GM21529 (cell line): ENCODE measurements at regions not wholly inside any gene's neighbourhood (a gene's known extent, or its start where the extent isn't known, plus 50 kb on each side); places are given as distances from the start of the nearest gene placed in this dataset.

Experiments used
- ATAC-seq: cut with Tn5 transposase; IDR thresholded peaks from one replicate; pipeline ENCODE4 v1.9.1; 2021; ENCODE audit not compliant: unreplicated experiment

DNA sequence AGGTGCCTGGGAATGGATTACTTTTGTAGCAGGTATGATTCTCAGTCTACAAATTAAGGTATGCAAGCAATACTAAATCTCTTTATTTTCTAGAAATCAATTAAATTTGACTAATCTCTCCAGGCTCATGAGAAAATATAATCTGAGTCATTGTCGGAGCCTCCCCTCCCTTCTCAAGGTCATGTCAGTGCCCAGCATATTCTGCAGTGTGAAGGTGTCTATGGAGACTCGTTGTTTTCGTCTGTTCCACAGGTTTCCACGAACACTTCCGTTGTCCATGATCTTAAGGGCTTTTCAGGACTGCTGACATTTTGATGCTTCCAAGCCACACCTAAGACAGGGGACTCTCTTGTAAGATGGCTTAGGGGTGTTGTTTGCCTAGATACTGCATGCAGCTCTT, 56.6 kb upstream of the SCOC start:
- ATAC-seq: no peak

DNA sequence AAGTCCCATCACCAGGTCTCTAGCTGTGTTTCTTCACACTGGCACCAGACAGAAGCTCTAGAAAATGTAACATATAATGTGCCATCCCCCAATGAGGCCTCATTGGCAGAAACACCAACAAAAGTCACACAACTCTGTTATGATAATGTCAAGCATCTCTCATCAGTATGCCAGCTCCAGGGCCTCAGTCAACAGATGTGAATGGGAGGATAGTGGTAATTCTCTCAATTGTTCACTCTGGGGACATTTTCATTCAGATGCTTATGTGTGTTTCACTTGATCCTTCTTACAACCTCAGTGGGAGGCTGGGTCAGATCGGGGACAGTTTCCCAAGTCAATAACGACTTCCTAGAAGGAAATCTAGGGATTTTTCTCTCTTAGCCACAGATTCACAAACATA, 57.5 kb upstream of the SCOC start:
- ATAC-seq: no peak

DNA sequence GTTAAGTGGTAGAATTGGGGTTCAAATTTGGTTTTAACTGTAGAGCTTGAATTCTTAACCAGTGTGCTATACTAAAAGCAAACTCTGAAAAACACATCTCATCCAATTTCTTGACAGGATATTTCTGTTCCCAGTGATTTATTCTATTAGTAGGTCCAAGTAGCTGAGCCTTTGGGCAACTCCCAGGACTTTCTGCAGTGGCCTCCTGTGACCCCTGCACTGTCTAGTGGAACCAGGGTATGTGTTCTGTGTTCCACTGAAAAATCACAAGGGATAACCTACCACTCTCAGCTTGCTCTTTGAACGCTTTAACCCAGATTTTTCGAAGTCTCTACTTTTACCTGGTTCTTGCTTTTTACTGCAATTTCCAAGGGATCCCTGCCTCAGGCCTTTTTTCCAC, 58.0 kb upstream of the SCOC start:
- ATAC-seq: no peak

DNA sequence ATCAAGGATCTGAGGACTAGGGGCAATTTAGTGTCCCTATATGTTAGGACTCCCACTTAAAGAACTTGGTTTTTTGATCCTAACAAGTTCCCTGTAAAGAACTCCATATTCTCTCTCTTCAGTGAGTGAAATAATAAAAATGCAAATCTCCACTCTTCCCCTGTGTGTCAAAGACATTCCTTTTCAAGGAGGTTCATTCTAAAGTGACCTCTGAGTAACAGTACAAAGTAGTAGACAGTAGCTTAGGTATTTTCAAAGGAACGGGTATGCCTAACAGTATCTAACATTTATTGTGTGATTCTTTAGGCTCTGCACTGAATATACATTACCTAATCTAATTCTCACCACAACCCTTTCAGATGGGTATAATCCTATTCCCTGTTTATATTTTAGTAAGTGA, 58.4 kb upstream of the SCOC start:
- ATAC-seq: no peak

DNA sequence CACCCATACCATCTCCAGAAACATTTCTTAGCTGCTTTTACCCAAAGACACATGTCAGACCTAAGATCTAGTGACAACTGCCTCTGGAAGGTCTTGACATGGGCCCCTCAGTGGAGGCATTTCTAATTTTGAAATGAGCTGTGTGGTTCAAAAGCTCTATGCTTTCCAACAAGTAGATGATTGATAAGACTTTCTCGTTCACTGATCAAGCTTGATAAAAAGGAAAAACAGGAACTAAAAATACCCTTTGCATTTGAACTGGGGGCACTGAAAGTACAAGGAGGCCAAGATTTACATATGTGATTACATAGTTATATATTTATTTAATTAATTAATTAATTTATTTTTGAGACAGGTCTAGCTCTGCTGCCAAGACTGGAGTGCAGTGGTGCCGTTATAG, 61.3 kb upstream of the SCOC start:
- ATAC-seq: no peak

DNA sequence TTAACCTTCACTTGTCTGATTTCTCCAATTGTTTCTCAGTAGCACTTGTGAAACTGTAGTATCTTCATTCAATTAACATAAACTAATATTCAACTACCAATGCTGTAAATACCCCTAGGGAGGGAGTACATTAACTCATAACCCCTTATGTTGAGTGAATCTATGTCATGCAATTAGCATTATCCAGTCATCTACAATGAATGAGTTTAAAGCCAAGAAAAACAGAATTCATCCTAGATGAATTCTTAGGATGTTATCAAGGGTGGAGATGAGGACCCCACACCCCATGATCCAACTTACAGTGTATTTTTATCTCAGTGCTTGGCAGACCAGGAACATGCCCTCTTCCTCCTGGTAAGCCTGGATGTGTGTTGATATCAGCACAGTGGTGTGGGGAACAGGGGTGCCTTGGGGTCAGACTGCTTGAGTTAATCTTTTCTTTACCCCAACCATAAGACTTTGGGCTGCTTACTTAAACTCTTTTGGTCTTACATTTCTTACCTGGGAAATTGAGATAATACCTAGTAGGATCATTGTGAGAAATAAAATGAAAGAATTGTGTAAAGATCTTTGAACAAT, 62.1 kb upstream of the SCOC start:
- no peak for ATAC-seq

DNA sequence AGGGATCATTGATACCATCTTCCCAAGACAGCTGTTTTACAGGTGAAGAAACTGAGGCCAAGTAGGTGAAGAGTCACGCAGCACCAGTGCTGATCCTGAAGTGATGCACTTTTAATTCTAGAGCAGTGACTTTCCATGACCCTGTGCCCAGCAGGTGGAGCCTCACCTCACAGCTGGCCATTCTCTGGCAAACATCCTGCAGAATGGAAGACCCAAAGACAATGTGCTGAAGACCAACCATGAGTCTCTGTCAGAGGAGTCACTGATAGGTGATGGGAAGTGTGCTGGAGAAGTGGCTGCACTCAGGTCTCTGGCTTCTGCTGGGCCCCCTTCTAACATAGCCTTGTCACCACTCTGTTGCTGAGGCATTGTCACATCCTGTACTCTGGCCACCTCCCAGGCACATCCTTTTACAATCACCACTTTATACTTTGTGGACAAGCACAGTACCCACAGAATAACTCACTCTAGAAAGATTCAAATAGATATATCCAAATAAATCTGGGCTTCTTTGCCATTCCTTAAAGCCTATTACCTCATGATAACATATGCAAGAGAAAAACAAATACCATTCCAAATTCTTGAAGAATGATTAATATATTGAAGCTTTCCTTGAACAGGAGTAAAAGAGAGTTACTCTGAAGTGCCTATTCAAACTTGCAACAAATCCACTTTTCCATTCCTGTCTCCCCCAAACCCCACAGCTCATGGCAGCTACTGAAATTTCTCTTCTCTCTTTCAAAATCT, 64.1 kb upstream of the SCOC start:
- ATAC-seq: no peak

DNA sequence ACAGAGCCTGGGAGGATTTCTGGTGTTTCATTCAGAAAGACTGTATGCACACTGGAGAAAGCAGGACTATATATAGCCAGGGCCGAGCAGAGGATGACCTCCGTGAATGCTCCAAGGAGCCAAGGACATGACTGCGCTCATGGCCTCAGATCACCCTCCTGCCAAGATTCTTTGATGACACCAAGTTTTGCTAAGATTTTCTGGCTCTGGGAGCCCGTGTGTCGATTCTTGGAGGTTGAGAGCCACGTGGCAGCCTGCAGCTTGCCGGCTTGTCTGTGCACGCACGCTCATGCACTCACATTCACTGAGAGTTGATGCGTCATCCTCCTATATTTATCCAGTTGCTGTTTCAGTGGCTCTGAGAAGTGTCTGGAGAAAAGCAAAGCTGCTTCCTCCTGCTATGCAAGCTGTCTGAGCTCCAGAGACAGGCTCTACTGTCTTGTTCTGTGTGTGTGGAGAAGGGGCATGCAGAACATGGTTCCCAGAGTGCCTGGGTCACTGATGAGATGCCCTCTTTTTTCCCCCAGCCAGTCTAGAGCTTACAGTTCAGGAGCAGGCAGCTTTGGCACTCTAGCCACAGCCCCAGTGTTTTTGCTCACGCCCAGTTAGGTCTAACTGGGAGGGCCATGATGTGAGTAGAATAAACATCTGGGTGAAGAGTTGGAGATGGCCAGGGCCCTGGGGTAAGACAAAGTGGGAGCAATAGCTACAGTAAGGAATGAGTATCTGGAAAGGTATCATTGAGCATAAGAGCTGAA, 64.9 kb upstream of the SCOC start:
- ATAC-seq: no peak

DNA sequence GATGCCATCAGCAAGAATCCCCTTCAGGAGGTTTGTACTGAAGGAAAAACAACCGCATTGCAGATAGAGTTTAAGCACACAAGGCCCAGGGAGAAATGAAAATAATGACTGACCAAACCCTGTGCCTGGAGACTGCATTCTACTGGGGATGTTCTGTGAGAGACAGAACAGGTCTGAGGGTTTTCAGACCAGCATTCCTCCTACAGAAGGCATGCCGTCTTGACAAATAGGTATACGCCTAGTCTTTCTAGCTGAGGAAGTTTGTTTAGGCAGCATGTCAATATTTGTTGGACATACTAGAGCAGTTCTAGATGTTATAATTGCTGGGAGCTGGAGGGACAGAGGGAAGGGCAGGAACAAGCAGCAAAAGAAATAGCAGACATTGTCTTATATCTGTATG, 68.4 kb upstream of the SCOC start:
- no peak for ATAC-seq

DNA sequence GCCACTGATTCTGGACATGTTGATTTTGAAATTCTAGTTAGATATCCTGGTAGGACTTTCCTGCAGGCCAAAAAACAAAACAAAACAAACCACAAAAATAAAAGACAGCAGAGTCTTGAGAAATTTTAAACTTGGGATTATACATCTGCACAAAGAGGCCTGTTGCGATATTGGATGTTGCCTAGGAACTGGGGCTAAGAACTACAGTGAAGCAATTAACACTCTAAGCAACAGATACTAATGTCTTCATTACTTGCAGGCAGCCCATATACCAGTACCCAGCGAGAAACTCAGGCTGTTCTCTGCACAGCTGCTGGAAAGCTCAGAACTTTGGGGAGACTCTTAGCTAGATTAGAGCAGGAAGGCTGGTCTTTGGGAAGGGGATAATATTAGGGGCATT, 69.1 kb upstream of the SCOC start:
- no peak for ATAC-seq

DNA sequence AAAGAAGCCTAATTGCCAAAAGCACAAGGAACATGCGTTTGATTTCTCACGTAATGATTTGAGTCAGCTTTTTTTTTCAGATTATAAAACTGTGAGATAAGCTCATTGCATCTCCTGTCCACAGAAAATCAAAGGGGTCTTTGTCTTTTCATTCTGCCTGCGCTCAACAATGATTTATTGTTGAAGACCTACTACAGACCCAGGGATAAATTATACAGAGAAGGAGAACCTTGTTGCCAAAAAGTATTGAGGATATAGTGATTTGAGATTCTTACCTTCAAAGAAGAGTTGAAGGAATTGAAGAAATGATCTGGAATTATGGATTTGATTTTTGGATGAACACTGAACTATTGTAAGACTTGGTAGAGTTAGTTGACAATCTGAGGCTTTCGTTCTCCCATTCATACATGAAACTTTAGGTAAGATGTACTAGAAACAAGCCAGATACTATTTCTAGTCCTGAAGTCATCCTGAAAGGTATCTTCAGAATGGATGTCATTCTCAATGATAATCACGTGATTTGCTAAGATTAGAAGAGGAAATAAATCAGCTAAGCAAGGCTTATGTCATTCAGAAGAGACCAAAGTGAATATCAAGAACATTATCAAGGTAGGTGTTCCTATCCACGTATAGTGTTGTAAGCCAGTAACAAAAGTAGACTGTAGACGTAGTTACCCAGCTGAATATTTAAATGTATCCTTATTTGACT, 71.1 kb upstream of the SCOC start:
- ATAC-seq: no peak

DNA sequence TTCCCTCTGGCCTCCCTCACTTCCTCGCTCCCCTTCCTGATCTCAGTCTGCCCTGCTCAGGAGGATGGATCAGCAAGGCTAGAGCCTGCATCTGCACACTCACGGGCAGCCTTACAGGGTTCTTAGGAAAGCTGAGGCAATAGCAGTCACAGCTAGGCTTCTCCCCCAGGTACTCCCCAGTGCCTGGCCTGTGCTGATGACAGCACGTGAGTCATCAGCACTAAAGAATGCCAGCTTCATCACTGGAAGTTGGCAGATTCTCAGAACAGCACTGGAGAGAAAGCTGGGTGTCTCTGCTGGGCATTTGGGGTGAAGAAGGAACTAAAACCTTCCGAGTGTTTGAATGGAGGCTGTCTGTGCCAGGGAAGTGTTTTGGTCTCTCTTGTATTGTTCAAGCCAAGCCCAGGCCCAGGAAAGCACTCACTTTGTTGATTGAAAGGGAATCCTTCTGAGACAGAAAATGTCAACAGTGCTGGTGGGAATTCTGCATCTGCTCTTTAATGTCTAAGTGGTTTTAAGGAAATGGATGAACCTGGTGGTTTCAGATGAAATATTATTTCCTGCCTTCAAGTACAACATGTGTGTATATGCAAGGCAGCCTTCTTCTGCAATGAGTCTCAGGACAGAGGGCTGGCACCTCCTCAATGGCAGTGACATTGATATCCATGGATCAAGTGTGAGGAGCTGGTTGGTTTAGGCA, 73.0 kb upstream of the SCOC start:
- no peak for ATAC-seq

DNA sequence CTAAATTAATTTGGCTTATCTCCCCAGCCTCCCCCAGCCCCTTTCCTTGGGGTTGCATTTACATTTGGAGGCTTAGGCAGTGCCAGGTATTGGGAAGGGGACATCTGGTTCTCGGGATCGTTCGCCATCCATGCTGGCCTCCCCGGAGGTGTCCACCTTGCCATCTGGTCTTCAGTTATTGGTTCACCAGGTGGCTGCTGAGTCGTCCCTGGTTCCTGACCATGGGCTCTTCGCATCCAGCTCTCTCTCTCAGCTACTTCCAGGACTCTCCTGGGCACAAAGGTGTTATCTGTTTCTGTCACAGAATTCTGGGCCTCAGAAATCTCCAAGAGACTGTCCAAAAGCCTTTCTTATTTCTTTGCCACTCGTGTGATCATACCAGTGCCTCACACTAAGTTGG, 75.4 kb upstream of the SCOC start:
- ATAC-seq: no peak

DNA sequence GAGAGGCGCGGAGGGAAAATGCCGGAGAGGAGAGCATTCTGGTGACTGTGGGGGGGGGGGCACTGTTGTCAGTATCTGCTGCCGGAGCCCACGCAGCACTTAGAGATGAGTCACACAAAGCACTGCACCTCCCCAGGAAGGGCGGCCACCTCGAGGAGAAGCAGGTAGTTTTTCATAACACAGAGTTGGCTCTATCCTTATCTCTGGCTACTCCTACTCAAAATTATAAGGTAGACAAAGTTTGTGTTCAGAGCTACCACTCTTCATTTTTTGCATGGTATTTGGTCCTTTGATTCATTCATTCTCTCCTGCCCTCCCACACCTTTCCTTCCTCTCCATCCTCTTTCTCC, 76.2 kb upstream of the SCOC start:
- ATAC-seq: no peak

DNA sequence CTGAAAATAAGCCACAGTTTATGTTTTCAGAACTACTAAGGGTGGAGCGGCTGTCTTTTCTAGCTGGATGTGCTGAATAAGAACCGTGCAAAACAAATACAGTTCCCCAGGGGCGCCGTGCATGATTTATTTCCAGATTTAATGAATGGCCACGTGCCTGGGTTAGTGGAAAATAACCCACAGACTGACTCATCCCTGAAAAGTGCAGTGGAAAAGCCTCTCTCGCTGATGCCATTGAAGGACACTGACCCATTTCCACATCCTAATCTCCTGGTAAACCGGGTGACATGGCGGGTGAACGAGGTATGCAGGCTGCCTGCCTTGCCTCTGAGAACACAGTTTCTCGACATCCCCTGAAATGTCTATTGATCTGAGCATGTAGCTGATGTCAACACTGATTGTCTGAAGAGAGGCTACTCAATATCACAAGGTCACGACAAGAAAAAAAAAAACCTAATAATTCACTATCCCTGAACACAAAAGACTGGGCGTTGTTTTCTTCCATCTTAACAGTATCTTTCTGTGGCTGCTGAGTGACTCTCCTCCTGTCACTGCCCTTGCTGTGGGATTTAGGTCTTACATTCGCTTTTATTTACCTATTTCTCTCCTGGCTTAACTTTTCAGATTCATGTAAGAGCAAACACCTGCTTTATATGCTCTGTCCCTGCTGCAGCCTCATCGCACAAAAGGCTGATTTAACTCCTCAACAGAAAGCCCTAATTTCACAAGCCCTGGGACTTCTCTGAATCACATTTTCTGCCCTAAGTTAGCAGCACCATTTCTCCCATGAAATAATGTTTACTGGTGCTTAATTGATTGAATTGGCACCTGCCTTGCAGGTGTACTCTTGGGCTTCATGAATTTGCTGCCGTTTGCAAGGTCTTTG, 76.9 kb upstream of the SCOC start:
- ATAC-seq: no peak

DNA sequence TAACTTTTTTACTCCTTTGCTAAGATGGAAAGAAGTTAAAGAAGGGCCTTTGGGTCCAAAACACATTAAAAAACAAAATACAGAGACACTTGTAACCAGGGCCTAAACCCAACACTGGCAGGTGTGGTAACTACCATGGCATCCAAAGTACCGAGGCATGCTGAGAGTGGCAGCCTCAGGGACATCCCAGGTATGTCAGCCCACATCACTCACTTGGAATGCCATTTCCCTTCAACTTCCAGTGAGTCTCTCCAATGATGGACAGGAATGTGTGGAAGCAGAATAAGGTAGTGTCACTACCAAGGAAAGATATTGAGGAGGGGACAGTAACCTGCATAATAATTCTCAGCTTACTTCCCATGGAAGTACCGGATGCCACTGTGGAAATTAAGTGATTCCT, 79.5 kb upstream of the SCOC start:
- ATAC-seq: no peak

DNA sequence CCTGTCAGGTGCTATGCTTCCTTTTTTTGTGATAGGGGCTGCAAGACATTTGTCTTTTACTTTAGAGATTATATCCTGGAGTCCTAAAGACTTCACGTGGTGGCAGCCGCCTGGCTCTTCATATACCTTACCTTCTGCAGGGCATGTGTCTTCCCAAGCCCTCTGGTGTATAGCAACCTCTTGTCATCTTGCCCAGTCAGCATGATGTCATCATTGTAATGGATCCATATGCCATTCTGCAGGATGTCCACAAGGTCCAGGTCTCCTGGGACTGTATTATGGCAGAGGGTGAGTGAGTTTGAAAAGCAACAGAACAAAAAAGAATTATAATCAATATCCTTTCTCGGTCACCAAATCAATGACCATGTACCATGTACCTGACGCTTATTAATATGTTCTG, 82.2 kb upstream of the SCOC start:
- ATAC-seq: no peak

DNA sequence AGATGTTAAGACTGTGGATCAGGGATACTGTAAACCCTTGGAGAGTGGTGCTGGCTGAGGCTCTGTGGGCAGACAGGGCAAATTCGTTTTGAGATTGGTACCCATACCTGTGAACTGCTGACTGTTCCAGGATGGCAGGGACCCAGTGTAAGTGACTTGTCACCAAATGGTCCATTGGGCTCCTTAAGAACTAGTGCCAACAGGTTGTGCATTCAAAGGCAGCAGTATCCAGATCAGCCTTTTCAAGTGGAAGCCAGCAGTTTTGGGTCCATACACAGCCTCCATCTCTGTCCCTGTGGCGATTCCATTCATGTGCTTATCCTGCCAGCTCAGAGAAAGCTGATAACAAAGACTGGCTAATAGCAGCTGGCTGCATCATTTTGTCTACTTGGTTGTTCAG, 84.0 kb upstream of the SCOC start:
- no peak for ATAC-seq

DNA sequence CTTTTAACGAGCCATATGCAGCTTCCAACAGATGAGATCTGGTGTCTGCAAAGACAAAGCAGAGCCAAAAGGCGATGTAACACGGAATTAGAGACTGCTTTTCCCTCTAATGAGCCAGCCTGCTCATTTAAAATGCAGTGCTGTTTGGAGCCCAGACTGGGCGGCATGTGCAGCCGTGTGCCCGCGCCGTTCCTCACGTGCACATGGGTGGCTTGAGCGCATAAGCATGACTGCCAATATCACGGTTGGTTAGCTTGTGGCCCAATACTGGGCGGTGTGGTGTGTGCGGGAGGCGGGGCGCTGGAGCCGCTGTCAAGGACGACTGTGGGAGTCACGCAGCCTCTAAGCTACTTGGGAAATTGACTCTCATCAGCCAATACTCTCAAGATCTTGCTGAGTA, 87.0 kb upstream of the SCOC start:
- no peak for ATAC-seq

DNA sequence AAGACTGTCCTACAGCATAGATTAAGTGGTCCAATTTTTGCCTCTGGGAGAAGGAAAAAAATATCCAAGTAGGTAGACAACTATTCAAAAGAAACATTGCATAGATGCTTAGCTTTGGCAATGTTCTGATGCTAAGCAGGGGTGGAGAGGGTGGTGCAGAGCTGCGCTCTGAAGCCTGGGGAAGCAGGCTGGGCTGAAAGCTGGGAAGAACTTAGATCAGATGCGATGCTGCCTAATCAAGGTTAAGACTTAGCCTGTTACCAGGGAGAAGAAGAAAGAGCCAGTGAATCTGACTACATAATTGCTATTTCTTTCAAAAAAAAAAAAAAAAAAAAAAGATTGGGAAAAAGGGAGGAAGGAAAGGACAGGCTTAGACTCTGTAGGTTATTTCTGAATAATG, 89.0 kb upstream of the SCOC start:
- no peak for ATAC-seq
